Astrocyte of the cerebellum (primary cell): ENCODE measurements at regions not wholly inside any gene's neighbourhood (a gene's known extent, or its start where the extent isn't known, plus 50 kb on each side); places are given as distances from the start of the nearest gene placed in this dataset.
"Not testable (repeated sequence)": the region's sequence is repeated elsewhere in the genome, so short reads cannot be mapped to it uniquely, and the experiment has no call there.

Source experiments
- DNase-seq: peaks from one replicate; pipeline ENCODE4 v3.0.0-alpha.2; 2011; ENCODE audit warnings: low read depth
- H3K4me3 ChIP-seq: 2 replicates; pipeline ENCODE4 v1.5.1; 2011; ENCODE audit warnings: mild to moderate bottlenecking, low read depth, low read length, moderate library complexity
- in situ Hi-C: cut with HindIII; loops from 2 replicates; pipeline ENCODE4 v1.10.0; 2017; ENCODE audit warnings: low sequenced_read_pairs
- TF ChIP-seq, protein P1 (sequence below): IDR thresholded peaks from 2 replicates; pipeline ENCODE4 v1.5.1; 2012; ENCODE audit warnings: low read length, low read depth, moderate library complexity, mild to moderate bottlenecking; ENCODE audit errors: missing control alignments

DNA sequence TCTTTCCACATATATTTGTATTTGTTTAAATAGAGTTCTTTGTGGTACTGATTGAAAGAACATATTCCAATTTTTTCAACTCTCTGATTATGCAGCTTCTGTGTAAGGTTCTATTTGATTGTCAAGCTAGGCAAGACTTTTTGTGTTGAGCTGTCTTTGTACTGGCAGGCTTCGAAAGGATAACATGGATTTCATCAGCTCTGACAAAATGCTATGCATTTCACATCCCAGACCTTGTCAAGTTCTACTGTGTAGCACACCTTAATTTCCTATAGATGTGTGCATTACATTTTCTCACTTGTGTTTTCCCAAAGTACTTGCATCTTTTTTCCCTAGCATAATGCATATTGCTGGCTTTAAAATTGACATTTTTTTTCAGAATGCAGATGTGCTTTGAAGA, 555.0 kb upstream of the GYPC start:
- H3K4me3 ChIP-seq: no peak overlapping the region
- in situ Hi-C loops: no loop called here
- no peak for DNase-seq
- TF ChIP-seq, protein P1, sequence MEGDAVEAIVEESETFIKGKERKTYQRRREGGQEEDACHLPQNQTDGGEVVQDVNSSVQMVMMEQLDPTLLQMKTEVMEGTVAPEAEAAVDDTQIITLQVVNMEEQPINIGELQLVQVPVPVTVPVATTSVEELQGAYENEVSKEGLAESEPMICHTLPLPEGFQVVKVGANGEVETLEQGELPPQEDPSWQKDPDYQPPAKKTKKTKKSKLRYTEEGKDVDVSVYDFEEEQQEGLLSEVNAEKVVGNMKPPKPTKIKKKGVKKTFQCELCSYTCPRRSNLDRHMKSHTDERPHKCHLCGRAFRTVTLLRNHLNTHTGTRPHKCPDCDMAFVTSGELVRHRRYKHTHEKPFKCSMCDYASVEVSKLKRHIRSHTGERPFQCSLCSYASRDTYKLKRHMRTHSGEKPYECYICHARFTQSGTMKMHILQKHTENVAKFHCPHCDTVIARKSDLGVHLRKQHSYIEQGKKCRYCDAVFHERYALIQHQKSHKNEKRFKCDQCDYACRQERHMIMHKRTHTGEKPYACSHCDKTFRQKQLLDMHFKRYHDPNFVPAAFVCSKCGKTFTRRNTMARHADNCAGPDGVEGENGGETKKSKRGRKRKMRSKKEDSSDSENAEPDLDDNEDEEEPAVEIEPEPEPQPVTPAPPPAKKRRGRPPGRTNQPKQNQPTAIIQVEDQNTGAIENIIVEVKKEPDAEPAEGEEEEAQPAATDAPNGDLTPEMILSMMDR: no peak

DNA sequence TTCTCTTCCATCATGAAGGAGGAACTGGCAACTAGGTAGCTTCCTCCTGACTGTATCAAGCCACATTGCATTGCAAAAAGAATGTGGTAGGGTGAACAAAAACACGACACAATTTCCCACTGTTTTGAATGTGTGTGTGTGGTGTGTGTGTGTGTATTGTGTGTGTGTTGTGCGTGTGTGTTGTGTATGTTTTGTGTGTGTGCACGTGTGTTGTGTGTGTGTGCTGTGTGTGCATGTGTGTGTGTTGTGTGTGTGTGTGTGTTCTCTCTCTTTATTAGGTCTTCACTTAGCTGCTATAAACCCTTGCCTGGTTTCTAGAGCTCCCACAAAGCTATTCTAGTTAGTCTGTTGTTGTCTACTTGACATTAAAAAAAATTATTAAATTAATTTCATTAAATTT, 550.0 kb upstream of the GYPC start:
- TF ChIP-seq, protein P1: no peak
- H3K4me3 ChIP-seq: no peak overlapping the region
- DNase-seq: no peak
- in situ Hi-C loops: no loop called here

DNA sequence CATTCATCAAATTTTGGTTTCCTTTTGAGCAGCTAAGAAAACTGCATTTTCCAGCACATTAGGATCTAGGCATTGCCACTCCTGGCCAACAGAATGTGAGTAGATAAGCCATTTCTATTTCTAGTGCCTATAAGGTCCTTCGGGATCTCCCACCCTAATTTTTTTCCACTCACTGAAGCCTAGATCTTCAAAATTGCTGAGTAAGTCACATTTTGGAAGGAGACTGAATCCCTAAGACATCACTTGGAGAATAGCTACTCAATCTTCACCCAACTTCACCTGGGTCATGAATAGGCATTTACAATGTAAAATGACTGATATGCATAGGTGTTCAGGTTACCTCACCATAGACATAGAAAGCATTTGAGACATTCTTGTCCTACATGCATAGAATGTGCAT, 548.1 kb upstream of the GYPC start:
- in situ Hi-C loops: no loop called here
- H3K4me3 ChIP-seq: no peak overlapping the region
- DNase-seq: no peak
- TF ChIP-seq, protein P1: no peak

DNA sequence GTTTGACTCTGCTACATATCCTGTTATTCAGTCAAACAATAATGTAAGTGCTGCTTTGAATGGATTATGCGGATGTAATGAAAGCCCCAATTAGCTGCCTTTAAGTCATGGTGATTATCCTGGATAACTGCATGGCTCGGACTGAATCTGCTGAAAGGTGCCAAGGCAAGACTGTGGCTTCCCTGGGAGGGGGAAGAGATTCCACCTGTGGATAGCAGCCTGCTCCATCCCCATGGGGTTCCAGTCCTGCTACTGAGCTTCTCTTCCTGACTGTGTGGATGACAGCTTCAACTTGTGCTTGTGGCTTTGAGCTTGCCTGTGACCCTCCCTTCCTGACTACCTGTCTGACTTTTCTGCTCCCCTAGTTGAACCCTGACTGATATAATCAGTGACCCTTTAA, 540.0 kb upstream of the GYPC start:
- H3K4me3 ChIP-seq: no peak overlapping the region
- in situ Hi-C loops: no loop called here
- TF ChIP-seq, protein P1: no peak
- DNase-seq: no peak

DNA sequence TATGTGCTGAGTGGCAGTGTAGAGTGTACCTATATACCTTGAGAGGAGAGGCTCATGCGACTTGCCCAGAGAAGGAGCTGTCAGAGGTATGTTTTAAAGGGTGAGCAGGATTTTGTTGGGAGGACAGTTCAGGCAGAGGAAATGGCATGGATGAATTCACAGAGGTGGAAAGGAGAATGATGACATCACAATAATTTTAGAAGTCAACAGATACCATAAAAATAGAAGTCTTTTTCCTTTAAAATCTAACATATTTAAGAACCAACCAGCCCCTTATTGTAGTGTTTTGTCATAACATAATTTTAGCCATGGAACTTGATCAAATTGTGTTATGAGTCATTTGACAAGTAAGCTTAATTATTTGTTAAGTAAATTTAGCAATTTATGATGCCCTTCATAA, 538.1 kb upstream of the GYPC start:
- no peak overlapping the region for H3K4me3 ChIP-seq
- in situ Hi-C loops: no loop called here
- TF ChIP-seq, protein P1: no peak
- DNase-seq: no peak

DNA sequence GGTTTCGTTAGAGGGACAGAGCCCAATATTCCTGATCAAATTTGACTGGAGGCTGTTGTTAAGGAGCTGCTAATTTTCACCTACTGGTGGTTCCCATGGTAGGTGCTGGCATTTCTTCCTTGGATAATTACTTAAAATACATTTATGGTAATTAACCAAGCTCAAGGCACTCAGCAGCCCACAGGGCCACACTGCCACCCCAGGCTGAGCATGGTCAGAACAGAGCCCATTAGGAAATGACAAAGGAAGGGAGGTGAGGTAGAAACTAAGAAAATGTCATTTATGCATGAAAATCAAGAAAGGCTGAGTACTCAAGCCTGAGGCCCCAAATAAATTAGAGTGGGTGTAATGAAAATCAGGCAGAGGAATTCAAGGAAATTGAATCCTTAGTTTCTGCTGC, 510.2 kb upstream of the GYPC start:
- TF ChIP-seq, protein P1: no peak
- in situ Hi-C loops: no loop called here
- no peak overlapping the region for H3K4me3 ChIP-seq
- DNase-seq: no peak

DNA sequence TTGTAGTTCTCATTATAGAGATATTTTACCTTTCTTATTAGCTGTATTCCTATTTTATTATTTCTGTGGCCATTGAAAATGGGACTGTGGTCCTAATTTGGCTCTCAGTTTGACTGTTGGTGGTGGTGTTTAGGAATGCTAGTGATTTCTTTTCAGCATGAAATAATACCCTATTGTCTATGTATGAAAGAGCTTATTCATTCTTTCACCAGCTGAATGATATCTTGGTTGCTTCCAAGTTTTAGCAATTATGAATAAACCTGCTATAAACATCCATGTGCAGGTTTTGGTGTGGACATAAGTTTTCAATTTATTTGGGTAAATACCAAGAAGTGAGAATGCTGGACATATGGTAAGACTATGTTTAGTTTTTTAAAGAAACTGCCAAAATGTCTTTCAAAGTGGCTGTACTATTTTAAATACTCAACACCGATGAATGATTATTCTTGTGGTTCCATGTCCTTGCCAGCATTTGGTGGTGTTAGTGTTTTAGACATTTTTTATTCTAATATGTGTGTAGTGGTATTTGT, 501.6 kb upstream of the GYPC start:
- in situ Hi-C loops: no loop called here
- H3K4me3 ChIP-seq: no peak overlapping the region
- TF ChIP-seq, protein P1: no peak
- DNase-seq: no peak

DNA sequence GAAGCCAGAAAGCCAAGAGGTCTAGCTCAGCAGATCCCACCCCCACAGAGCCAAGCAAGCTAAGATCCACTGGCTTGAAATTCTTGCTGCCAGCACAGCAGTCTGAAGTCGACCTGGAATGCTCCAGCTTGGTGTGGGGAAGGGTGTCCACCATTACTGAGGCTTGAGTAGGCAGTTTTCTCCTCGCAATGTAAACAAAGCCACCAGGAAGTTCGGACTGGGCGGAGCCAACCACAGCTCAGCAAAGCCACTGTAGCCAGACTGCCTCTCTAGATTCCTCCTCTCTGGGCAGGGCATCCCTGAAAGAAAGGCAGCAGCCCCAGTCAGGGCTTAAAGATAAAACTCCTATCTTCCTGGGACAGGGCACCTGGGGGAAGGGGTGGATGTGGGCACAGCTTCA, 495.0 kb upstream of the GYPC start:
- DNase-seq, H3K4me3 ChIP-seq, in situ Hi-C loops: not testable (repeated sequence)
